Sigmoid colon (tissue), 6 donors: ENCODE measurements at regions not wholly inside any gene's neighbourhood (a gene's known extent, or its start where the extent isn't known, plus 50 kb on each side); places are given as distances from the start of the nearest gene placed in this dataset.
A peak's percentile ranks its signal among the peaks of the same experiment; 100 is the strongest.

ENCODE experiments used
- DNase-seq: peaks from one replicate; pipeline ENCODE4 v3.0.0-alpha.2; 2019
- H3K27ac ChIP-seq, 4 donors: fragments of 200-600 bp; sonication (generic); one replicate each; pipeline ENCODE4 v1.5.1; 2016 to 2019; ENCODE audit warnings: mild to moderate bottlenecking in 1 of 4
- H3K27me3 ChIP-seq, 3 donors: fragments of 200-600 bp; sonication (generic); one replicate each; pipeline ENCODE4 v1.5.1; 2019; ENCODE audit warnings: mild to moderate bottlenecking in 1 of 3
- H3K36me3 ChIP-seq, 4 donors: fragments of 200-600 bp; sonication (generic); one replicate each; pipeline ENCODE4 v1.5.1; 2016 to 2019
- H3K4me1 ChIP-seq, 4 donors: fragments of 200-600 bp; sonication (generic); one replicate each; pipeline ENCODE4 v1.5.1; 2017 to 2019
- H3K4me3 ChIP-seq, 4 donors: fragments of 200-600 bp; sonication (generic); one replicate each; pipeline ENCODE4 v1.5.1; 2017 to 2019; ENCODE audit warnings: mild to moderate bottlenecking in 2 of 4, moderate library complexity in 1 of 4
- H3K9me3 ChIP-seq, 4 donors: fragments of 200-600 bp in 3 of 4; sonication (generic) in 3 of 4; one replicate each; pipeline versions ENCODE4 v1.5.1 to v1.6.1; 2013 to 2019
- EP300 ChIP-seq, 4 donors: sonication (generic); formaldehyde crosslinking; IDR thresholded peaks; one replicate each; pipeline ENCODE4 v1.6.1; 2017; ENCODE audit warnings: antibody characterized with exemption in 4 of 4
- POLR2A ChIP-seq, 2 donors: fragments of 450-650 bp; IDR thresholded peaks; one replicate each; pipeline ENCODE4 v1.6.1; 2016; ENCODE audit warnings: antibody characterized with exemption in 2 of 2, mild to moderate bottlenecking in 2 of 2, moderate library complexity in 2 of 2
- POLR2AphosphoS5 ChIP-seq, 4 donors: sonication (generic); formaldehyde crosslinking; IDR thresholded peaks; one replicate each; pipeline ENCODE4 v1.6.1; 2017; ENCODE audit warnings: antibody characterized with exemption in 4 of 4
- WGBS, 2 donors: extraction: QIAGEN DNeasy Blood & Tissue Kit; methylation state at CpG; one replicate each; pipeline ENCODE4 v1.1.7; 2013; 5-methylcytosine and 5-hydroxymethylcytosine counted together
- intact Hi-C: fragments of 100-400 bp; cut with DNase I; formaldehyde crosslinking; loops from one replicate; pipeline ENCODE4 v1.15.1; 2023
- TF ChIP-seq, protein P1 (sequence below), 4 experiments: fragments of 450-650 bp in 3 of 4; fragments of 200-600 bp in 1 of 4; IDR thresholded peaks; one replicate each; pipeline ENCODE4 v1.5.1; 2016 to 2019; ENCODE audit warnings: antibody characterized with exemption in 4 of 4, mild to moderate bottlenecking in 3 of 4, moderate library complexity in 2 of 4
- donor health status: healthy with polysubstance abuse.
- donor health status: healthy.

DNA sequence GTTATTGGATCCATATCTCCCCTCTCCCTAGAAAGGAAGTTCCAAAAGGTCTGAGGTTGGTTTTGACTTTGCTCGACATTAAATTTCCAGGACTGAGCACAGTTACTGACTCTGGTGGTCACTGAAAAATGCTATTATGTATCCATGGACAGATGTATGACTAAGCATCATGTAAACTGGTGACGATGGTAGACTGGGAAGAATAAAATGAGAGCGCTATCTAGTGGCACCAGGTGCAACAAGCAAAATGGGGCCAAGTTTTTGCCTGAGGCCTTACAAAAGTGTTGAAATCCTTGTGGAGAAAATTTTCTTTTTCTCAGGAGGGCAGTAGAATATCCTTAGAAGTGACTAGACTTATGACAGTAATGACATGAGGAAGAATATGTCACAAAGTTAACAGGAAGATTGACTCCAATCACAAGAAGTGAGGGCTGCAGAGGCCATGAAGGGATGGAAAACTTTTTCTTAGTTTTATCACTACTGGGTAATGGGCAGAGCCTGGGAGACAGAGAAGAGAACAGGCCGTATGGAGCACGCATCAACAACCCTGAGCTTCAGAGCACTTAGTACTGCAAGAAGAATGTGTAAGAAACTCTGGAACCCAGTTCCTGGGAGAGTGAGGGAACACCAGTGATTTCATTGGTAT, 88.9 kb upstream of the ELOVL5 start:
- WGBS, 2 donors = 61 to 62% methylated on average over 5 of the region's 5 CpGs
- no peak overlapping the region for H3K27ac ChIP-seq
- no peak for TF ChIP-seq POLR2AphosphoS5 (IDR thresholded peaks at IDR 0.05)
- TF ChIP-seq, protein P1, sequence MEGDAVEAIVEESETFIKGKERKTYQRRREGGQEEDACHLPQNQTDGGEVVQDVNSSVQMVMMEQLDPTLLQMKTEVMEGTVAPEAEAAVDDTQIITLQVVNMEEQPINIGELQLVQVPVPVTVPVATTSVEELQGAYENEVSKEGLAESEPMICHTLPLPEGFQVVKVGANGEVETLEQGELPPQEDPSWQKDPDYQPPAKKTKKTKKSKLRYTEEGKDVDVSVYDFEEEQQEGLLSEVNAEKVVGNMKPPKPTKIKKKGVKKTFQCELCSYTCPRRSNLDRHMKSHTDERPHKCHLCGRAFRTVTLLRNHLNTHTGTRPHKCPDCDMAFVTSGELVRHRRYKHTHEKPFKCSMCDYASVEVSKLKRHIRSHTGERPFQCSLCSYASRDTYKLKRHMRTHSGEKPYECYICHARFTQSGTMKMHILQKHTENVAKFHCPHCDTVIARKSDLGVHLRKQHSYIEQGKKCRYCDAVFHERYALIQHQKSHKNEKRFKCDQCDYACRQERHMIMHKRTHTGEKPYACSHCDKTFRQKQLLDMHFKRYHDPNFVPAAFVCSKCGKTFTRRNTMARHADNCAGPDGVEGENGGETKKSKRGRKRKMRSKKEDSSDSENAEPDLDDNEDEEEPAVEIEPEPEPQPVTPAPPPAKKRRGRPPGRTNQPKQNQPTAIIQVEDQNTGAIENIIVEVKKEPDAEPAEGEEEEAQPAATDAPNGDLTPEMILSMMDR (IDR thresholded peaks at IDR 0.05) = peak in 2 of 4 experiments; percentile 17 to 24

DNA sequence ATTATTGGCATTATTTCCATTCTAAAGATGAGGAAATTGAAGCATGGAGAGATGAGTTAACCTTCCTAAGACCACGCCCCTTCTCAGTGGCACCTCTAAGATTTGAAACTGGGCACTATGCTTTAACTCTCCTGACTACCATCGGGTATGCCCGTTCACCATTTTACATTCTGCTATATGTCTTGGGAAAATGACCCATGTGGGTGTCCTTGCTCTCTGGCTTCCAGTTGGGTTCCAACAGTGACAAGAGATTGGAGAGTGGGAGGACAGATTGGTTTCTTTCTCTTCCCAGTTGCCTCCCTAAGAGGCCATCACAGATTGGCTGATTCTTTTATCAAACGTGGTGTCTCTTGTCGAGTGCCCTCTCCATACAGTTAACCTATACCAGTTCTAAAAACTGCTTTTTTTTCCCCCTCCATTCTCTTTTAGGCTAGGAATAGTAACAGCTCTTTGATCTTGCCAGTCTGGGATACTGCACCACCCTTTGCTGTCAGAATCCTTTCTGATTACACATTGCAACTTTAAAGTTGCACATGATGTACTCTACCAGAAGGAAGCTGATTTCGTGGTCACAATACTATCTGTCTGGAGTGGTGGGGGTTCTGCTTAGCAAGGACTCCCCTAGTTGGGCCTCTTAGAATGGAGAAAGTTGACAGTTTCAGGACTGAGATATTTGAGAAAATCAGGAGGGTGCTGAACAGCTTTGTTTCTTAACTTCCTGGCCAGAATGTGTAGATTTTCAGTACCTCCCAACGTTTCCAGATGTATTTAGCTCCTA, 88.0 kb upstream of the ELOVL5 start:
- intact Hi-C loops = loop anchor here (1.0 kb wide), 1 partner anchor 264 kb away; no protein-coding TSS in a partner anchor
- TF ChIP-seq POLR2A (IDR thresholded peaks at IDR 0.05) (no peak), POLR2AphosphoS5 (IDR thresholded peaks at IDR 0.05) (no peak), EP300 (IDR thresholded peaks at IDR 0.05) (no peak)
- TF ChIP-seq, protein P1 (IDR thresholded peaks at IDR 0.05) = no peak
- no peaks in the 10 kb centered on the region for H3K27me3 ChIP-seq
- no peak overlapping the region for H3K27ac ChIP-seq
- no peaks in the 10 kb centered on the region for H3K9me3 ChIP-seq
- WGBS, 2 donors = 69 to 72% methylated on average over 7 of the region's 7 CpGs
- H3K4me1 ChIP-seq = peaks cover 0 to 22% (median 19%) of the 10 kb centered on the region in 4 donors
- no peak overlapping the region for H3K4me3 ChIP-seq
- DNase-seq = no peak
- H3K36me3 ChIP-seq = no peaks in the 10 kb centered on the region

More for the DNA sequence above, 88.9 kb upstream of the ELOVL5 start:
- H3K36me3 ChIP-seq = no peaks in the 10 kb centered on the region
- DNase-seq = no peak
- H3K9me3 ChIP-seq = no peaks in the 10 kb centered on the region
- H3K4me1 ChIP-seq = peaks cover 0 to 22% (median 19%) of the 10 kb centered on the region in 4 donors
- H3K27me3 ChIP-seq = no peaks in the 10 kb centered on the region
- no peak overlapping the region for H3K4me3 ChIP-seq
- intact Hi-C loops = loop anchor here (1.0 to 2.0 kb wide), 2 partner anchors 47 to 265 kb away; no protein-coding TSS in a partner anchor

DNA sequence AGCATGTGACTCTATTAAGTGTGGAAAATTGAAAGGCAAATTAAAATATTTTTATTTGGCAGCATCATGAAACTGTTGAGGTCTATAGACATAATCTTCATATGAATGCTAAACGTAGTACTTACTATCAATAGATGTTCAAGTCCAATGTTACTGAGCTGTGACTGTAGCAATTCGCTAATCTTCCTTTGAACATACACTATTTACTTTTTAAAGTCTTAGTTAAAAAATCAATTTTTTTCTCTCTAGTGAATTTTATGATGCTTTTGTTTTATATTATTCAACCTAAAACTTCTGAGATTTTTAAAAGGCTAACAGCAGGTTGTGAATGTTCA, 85.2 kb upstream of the ELOVL5 start:
- no peak for DNase-seq
- Histone ChIP-seq H3K4me3 (no peak overlapping the region), H3K27me3 (no peaks in the 10 kb centered on the region), H3K4me1 (peaks cover 0 to 7% (median under 1%) of the 10 kb centered on the region in 4 donors), H3K27ac (no peak overlapping the region), H3K9me3 (no peaks in the 10 kb centered on the region), H3K36me3 (no peaks in the 10 kb centered on the region)
- intact Hi-C loops = no loop called here
- 79 to 83% methylated on average over 2 of the region's 2 CpGs for WGBS, 2 donors
- TF ChIP-seq POLR2A (IDR thresholded peaks at IDR 0.05) = no peak
- no peak for TF ChIP-seq EP300 (IDR thresholded peaks at IDR 0.05)

DNA sequence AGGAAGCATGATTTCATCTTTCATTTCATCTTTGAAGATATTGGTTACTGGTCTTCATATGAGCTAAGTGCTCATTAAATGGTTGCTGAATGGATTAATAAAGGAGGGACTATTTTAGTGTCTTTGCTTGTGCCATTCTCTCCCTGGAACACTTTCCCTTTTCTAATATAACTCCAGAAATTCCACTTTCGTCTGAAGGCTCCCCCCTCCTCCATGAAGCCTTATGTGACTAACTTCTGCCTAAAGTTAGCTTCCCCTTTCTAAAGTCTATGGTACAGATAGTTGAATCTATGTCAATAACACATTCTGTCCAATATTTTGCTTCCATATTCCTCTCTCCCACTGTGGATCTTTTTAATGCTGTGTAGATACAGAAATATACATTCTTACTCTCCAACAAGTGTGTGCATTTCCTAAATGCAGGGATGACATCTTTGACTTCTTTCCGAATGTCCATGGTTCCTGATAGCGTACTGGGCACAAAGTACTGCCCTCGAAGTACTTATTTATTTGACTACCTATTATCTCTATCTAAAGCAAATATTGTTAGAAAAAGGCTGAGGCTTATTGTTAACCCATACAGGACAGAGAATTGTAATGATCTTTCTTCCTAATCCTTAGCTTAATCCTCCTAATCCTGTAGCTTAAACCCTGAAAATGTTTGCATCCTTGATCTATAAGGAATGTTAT, 84.7 kb upstream of the ELOVL5 start:
- intact Hi-C loops = no loop called here
- H3K27ac ChIP-seq = no peak overlapping the region
- WGBS, 2 donors = 49 to 67% methylated on average over 4 of the region's 4 CpGs
- H3K27me3 ChIP-seq = no peaks in the 10 kb centered on the region
- TF ChIP-seq POLR2AphosphoS5 (IDR thresholded peaks at IDR 0.05) = no peak
- TF ChIP-seq EP300 (IDR thresholded peaks at IDR 0.05) = no peak
- TF ChIP-seq POLR2A (IDR thresholded peaks at IDR 0.05) = no peak
- TF ChIP-seq, protein P1 (IDR thresholded peaks at IDR 0.05) = no peak
- H3K36me3 ChIP-seq = no peaks in the 10 kb centered on the region
- no peaks in the 10 kb centered on the region for H3K9me3 ChIP-seq
- DNase-seq = no peak
- no peak overlapping the region for H3K4me3 ChIP-seq
- H3K4me1 ChIP-seq = peaks cover 0 to 4% (median 0%) of the 10 kb centered on the region in 4 donors
